ENCODE measurements at regions not wholly inside any gene's neighbourhood (a gene's known extent, or its start where the extent isn't known, plus 50 kb on each side); places are given as distances from the start of the nearest gene placed in this dataset.

DNA sequence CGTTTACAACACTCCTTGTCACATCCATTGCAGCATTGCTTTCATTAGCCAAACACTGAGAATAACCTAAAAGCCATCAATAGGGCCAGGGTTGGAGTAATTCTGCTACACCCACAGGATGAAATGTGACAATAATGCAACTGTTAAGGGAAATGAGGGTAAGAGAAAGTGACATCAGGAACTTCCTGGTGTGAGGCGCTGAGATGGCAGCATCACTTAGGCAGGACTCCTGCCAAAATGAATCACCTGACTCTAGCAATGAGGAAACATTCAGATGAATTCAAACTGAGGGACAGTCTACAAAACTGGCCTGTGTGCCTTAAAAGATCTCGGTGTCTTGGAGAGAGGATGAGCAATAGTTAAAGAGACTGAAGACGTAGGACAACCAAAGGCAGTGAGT, 115.6 kb upstream of the AGAP1 start:
- DNase-seq (no peak), ATAC-seq (no peak)
- Histone ChIP-seq H3K36me3 (ENCODE audit: insufficient read depth in 1 of 2, low read depth in 1 of 2) (no peaks in the 10 kb centered on the region), H3K27me3 (ENCODE audit: insufficient read depth in 3 of 3, low read length in 2 of 3) (peaks cover 0 to 6% (median 3%) of the 10 kb centered on the region in 3 donors), H3K4me3 (no peak overlapping the region), H3K27ac (no peak overlapping the region), H3K4me1 (no peaks in the 10 kb centered on the region), H3K9me3 (no peaks in the 10 kb centered on the region)
- intact Hi-C loops (cut with DNase I) = no loop called here
- no peak for TF ChIP-seq CTCF (IDR thresholded peaks at IDR 0.05)
- WGBS, 3 donors = 46 to 77% (median 74%) methylated on average over 4 of the region's 4 CpGs

GRCh38 chr2:235378944-235379343, 114.9 kb upstream of the AGAP1 start:
- WGBS, 3 donors = 82 to 93% (median 83%) methylated on average over 4 of the region's 4 CpGs
- no peak overlapping the region for H3K4me3 ChIP-seq
- no peak for TF ChIP-seq CTCF (IDR thresholded peaks at IDR 0.05)
- H3K9me3 ChIP-seq = no peaks in the 10 kb centered on the region
- intact Hi-C loops (cut with DNase I) = no loop called here
- no peaks in the 10 kb centered on the region for H3K4me1 ChIP-seq
- ATAC-seq (no peak), DNase-seq (no peak)
- no peaks in the 10 kb centered on the region for H3K36me3 ChIP-seq (ENCODE audit: insufficient read depth in 1 of 2, low read depth in 1 of 2)
- H3K27ac ChIP-seq = no peak overlapping the region
- H3K27me3 ChIP-seq (ENCODE audit: insufficient read depth in 3 of 3, low read length in 2 of 3) = peaks cover 0 to 6% (median 3%) of the 10 kb centered on the region in 3 donors

GRCh38 chr2:235381261-235381912, 112.5 kb upstream of the AGAP1 start:
- ATAC-seq (no peak), DNase-seq (no peak)
- 90 to 94% (median 93%) methylated on average over 2 of the region's 2 CpGs for WGBS, 3 donors
- H3K9me3 ChIP-seq = no peaks in the 10 kb centered on the region
- intact Hi-C loops (cut with DNase I) = no loop called here
- no peak overlapping the region for H3K27ac ChIP-seq
- H3K4me1 ChIP-seq = no peaks in the 10 kb centered on the region
- H3K27me3 ChIP-seq (ENCODE audit: insufficient read depth in 3 of 3, low read length in 2 of 3) = peaks cover 0 to 6% (median under 1%) of the 10 kb centered on the region in 3 donors
- H3K4me3 ChIP-seq = no peak overlapping the region
- no peak for TF ChIP-seq CTCF (IDR thresholded peaks at IDR 0.05)
- no peaks in the 10 kb centered on the region for H3K36me3 ChIP-seq (ENCODE audit: insufficient read depth in 1 of 2, low read depth in 1 of 2)

- no peak for TF ChIP-seq CTCF (IDR thresholded peaks at IDR 0.05)
- DNase-seq (no peak), ATAC-seq (no peak)
- H3K4me1 ChIP-seq = no peaks in the 10 kb centered on the region
- no peaks in the 10 kb centered on the region for H3K36me3 ChIP-seq (ENCODE audit: insufficient read depth in 1 of 2, low read depth in 1 of 2)
- intact Hi-C loops (cut with DNase I) = no loop called here
- WGBS, 3 donors = 31 to 62% (median 34%) methylated on average over 6 of the region's 6 CpGs
- peaks cover 0 to 6% (median 0%) of the 10 kb centered on the region in 3 donors for H3K27me3 ChIP-seq (ENCODE audit: insufficient read depth in 3 of 3, low read length in 2 of 3)
- no peak overlapping the region for H3K4me3 ChIP-seq
- H3K9me3 ChIP-seq = no peaks in the 10 kb centered on the region
- H3K27ac ChIP-seq = no peak overlapping the region
These were observed 111.7 kb upstream of the AGAP1 start for GRCh38 chr2:235382179-235382578.

- ATAC-seq (no peak), DNase-seq (no peak)
- H3K4me3 ChIP-seq = no peak overlapping the region
- H3K4me1 ChIP-seq = no peaks in the 10 kb centered on the region
- 64 to 80% (median 67%) methylated on average over 3 of the region's 3 CpGs for WGBS, 3 donors
- peaks cover 0 to 6% (median 0%) of the 10 kb centered on the region in 3 donors for H3K27me3 ChIP-seq (ENCODE audit: insufficient read depth in 3 of 3, low read length in 2 of 3)
- intact Hi-C loops (cut with DNase I) = no loop called here
- H3K9me3 ChIP-seq = no peaks in the 10 kb centered on the region
- no peaks in the 10 kb centered on the region for H3K36me3 ChIP-seq (ENCODE audit: insufficient read depth in 1 of 2, low read depth in 1 of 2)
- no peak overlapping the region for H3K27ac ChIP-seq
- no peak for TF ChIP-seq CTCF (IDR thresholded peaks at IDR 0.05)
These were observed 111.2 kb upstream of the AGAP1 start for GRCh38 chr2:235382601-235383000.
